ENCODE measurements at regions not wholly inside any gene's neighbourhood (a gene's known extent, or its start where the extent isn't known, plus 50 kb on each side); places are given as distances from the start of the nearest gene placed in this dataset.
A peak's percentile ranks its signal among the peaks of the same experiment; 100 is the strongest.

DNA sequence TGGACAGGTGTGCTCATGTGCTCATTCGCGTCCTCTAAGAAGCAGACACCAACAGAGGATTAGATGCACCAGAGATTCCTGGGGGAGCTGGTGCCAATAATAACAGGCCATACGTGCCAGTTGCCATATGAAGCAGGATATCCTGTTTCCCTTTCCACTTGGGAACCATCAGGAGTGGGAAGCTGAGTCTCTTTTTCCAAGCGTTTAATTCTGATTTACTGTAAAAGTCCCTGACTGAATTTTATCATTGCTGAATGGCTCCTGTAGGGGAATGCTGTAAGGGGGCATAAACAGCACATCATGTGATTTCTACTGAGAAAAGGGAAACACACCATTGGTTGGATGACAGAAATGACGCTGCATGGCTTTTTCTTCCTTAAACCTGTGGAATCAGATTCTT lies 113.3 kb downstream of the IRF8 start:
- no peaks in the 10 kb centered on the region for H3K36me3 ChIP-seq
- H3K4me1 ChIP-seq (ENCODE audit: control insufficient read depth in 1 of 2, low read depth in 2 of 2): no peaks in the 10 kb centered on the region
- DNase-seq (ENCODE audit: low spot score) (no peak), ATAC-seq (ENCODE audit: insufficient number of reproducible peaks, low FRiP score, low read depth) (no peak)
- TF ChIP-seq, protein P1, sequence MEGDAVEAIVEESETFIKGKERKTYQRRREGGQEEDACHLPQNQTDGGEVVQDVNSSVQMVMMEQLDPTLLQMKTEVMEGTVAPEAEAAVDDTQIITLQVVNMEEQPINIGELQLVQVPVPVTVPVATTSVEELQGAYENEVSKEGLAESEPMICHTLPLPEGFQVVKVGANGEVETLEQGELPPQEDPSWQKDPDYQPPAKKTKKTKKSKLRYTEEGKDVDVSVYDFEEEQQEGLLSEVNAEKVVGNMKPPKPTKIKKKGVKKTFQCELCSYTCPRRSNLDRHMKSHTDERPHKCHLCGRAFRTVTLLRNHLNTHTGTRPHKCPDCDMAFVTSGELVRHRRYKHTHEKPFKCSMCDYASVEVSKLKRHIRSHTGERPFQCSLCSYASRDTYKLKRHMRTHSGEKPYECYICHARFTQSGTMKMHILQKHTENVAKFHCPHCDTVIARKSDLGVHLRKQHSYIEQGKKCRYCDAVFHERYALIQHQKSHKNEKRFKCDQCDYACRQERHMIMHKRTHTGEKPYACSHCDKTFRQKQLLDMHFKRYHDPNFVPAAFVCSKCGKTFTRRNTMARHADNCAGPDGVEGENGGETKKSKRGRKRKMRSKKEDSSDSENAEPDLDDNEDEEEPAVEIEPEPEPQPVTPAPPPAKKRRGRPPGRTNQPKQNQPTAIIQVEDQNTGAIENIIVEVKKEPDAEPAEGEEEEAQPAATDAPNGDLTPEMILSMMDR (IDR thresholded peaks at IDR 0.05): no peak
- no peak overlapping the region for H3K4me3 ChIP-seq
- no peaks in the 10 kb centered on the region for H3K9me3 ChIP-seq
- no peak overlapping the region for H3K27ac ChIP-seq
- H3K27me3 ChIP-seq (replicated peaks; ENCODE audit: insufficient read depth): peaks cover 3% of the 10 kb centered on the region

DNA sequence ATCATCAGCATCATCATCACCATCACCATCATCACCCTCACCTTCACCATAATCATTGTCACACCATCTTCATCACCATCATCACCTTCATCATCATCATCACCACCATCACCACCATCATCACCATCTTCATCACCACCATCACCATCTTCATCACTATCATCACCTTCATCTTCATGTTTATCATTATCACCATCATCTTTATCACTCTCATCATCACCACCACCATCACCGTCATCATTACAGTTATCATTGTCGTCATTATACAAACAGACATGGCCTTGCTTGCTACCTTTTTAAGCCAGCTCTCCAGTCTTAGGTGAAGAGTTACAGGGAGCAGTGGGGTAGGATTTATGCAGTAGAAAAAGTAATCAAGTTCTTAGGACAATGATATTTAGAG lies 114.9 kb downstream of the IRF8 start:
- H3K27me3 ChIP-seq (replicated peaks; ENCODE audit: insufficient read depth): no peaks in the 10 kb centered on the region
- no peaks in the 10 kb centered on the region for H3K36me3 ChIP-seq
- no peak overlapping the region for H3K27ac ChIP-seq
- TF ChIP-seq, protein P1 (IDR thresholded peaks at IDR 0.05): no peak
- no peak overlapping the region for H3K4me3 ChIP-seq
- no peaks in the 10 kb centered on the region for H3K4me1 ChIP-seq (ENCODE audit: control insufficient read depth in 1 of 2, low read depth in 2 of 2)
- no peak for ATAC-seq (ENCODE audit: insufficient number of reproducible peaks, low FRiP score, low read depth)
- no peaks in the 10 kb centered on the region for H3K9me3 ChIP-seq
- DNase-seq (ENCODE audit: low spot score): no peak

DNA sequence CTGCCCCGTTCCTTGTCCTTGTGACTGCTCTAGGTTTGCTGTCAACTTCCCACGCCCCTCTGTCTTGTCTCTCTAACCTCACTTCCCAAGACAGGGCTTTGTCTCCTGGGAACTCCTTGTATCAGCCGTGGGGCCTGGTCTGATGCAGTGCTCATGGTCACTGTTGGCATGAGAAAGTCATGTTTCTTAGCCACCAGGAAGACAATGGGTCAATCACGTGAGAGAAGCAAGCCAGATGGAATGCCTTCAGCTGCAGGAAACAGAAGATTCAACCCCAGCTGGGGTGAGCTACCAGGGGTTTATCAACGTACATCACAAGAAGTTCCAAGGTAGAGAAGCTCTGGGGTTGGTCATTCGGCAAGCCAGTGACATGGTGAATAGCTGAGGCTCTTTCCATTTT lies 116.6 kb downstream of the IRF8 start:
- no peak for ATAC-seq (ENCODE audit: insufficient number of reproducible peaks, low FRiP score, low read depth)
- no peak for DNase-seq (ENCODE audit: low spot score)
- H3K9me3 ChIP-seq: no peaks in the 10 kb centered on the region
- no peaks in the 10 kb centered on the region for H3K27me3 ChIP-seq (replicated peaks; ENCODE audit: insufficient read depth)
- no peaks in the 10 kb centered on the region for H3K4me1 ChIP-seq (ENCODE audit: control insufficient read depth in 1 of 2, low read depth in 2 of 2)
- no peaks in the 10 kb centered on the region for H3K36me3 ChIP-seq
- no peak overlapping the region for H3K27ac ChIP-seq
- H3K4me3 ChIP-seq: no peak overlapping the region
- TF ChIP-seq, protein P1 (IDR thresholded peaks at IDR 0.05): no peak

DNA sequence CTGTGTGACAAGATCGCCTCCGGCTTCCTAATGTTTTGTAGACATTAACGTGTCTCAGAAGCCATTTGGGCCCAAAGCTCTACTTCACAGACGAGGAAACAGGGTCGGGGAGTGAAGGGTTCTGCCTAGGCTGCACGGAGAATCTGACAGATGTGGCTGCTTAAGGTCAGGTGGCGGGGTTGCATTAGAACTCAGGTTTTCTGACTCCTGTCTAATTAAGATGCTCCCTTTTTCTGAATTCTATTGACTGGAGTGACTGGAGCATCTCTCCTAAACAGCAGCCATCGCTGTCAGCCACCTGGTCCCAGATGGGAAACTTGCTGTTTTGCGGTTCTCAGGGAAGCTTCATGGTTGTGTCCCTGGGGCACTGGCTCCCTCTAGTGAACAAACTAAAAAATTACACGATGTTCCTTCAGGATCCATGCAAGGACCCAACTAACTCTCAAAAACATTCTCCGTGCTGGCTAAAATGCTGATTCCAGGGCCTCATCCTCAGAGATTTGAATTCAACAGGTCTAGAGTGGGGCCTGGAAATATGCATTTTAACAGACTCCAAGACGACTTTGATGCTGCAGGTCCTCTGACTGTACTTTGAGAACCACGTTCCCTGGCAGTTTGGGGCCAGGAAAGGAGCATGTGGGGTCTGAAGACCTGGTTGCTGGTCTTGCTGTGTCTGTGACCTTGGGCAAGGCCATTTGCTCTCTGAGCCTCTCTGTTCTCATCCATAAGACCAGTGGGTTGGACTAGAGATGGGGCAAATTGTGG lies 117.4 kb downstream of the IRF8 start:
- TF ChIP-seq, protein P1 (IDR thresholded peaks at IDR 0.05): peak; percentile 55
- no peaks in the 10 kb centered on the region for H3K9me3 ChIP-seq
- no peaks in the 10 kb centered on the region for H3K36me3 ChIP-seq
- ATAC-seq (ENCODE audit: insufficient number of reproducible peaks, low FRiP score, low read depth) (no peak), DNase-seq (ENCODE audit: low spot score) (no peak)
- no peak overlapping the region for H3K4me3 ChIP-seq
- no peak overlapping the region for H3K27ac ChIP-seq
- H3K27me3 ChIP-seq (replicated peaks; ENCODE audit: insufficient read depth): no peaks in the 10 kb centered on the region
- H3K4me1 ChIP-seq (ENCODE audit: control insufficient read depth in 1 of 2, low read depth in 2 of 2): no peaks in the 10 kb centered on the region

DNA sequence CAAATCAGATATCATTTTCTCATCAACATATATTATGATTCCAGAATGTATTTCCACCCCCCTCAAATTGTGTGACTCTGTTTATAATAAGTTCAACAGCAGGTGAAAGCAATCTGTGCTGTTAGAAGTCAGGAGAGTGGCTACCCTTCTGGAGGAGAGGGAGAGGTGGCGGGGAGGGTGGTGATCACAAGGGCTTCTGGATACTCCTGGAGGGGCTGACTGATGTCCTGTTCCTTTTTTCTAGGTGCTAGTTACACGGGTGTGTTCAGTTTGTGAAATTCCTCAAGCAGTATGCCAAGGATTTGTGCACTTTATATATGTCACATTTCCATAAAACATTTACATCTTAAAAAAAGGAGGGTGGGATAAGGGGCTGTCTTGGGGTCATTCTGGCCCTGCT lies 119.1 kb downstream of the IRF8 start:
- Histone ChIP-seq H3K9me3 (no peaks in the 10 kb centered on the region), H3K4me3 (no peak overlapping the region), H3K27ac (no peak overlapping the region), H3K36me3 (no peaks in the 10 kb centered on the region), H3K4me1 (ENCODE audit: control insufficient read depth in 1 of 2, low read depth in 2 of 2) (no peaks in the 10 kb centered on the region), H3K27me3 (replicated peaks; ENCODE audit: insufficient read depth) (no peaks in the 10 kb centered on the region)
- DNase-seq (ENCODE audit: low spot score) (no peak), ATAC-seq (ENCODE audit: insufficient number of reproducible peaks, low FRiP score, low read depth) (no peak)
- TF ChIP-seq, protein P1 (IDR thresholded peaks at IDR 0.05): no peak
